M059J (cell line): ENCODE measurements at regions not wholly inside any gene's neighbourhood (a gene's known extent, or its start where the extent isn't known, plus 50 kb on each side); places are given as distances from the start of the nearest gene placed in this dataset.

Source experiments
- DNase-seq: peaks from one replicate; pipeline ENCODE4 v3.0.0-alpha.2; 2012; ENCODE audit warnings: low read depth

- no peak for DNase-seq
Observed at GRCh38 chr2:7887441-7887840, 794.4 kb upstream of the ID2 start.

- no peak for DNase-seq
Observed at GRCh38 chr2:7888876-7889275, 793.0 kb upstream of the ID2 start.

DNA sequence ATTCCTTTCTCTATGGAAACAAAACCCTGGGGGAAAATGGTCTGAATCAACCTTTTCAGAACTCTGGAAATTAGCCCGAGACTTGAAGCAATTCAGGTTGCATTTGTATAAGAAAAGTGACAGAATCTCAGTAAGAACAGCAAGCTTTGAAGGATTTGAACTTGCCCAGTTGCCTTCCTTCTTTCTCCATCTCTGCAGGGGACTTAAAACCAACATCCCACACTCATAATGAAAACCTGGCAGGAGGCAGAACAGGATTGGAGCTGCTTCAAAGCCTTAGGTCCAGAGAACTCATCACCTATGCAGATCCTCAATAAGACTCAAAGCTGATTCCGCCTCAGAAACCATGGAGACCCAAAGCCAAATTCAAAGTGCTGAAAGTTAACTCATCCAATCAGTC, 790.5 kb upstream of the ID2 start:
- no peak for DNase-seq

- no peak for DNase-seq
Observed at GRCh38 chr2:7895289-7895688, 786.6 kb upstream of the ID2 start.

DNA sequence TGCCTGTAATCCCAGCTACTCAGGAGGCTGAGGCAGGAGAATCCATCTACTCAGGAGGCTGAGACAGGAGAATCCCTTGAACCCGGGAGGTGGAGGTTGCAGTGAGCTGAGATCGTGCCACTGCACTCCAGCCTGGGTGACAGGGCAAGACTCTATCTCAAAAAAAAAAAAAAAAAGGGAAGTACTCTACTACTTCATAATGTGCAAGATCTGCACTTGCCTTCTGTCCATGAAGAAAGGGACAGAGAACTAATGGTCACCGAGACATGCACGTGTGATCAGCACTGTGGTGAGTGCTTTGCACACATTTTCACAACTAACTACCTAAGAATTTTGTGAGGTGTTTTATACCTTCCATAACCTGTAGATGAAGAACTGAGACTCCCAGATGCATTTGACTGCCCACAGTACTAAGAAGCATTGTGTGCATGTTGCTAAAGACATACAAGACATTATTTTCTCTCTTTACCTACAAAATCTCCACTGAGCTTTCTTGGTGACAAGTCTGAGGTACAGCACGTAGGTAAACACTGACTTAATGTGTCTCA, 784.8 kb upstream of the ID2 start:
- no peak for DNase-seq

DNA sequence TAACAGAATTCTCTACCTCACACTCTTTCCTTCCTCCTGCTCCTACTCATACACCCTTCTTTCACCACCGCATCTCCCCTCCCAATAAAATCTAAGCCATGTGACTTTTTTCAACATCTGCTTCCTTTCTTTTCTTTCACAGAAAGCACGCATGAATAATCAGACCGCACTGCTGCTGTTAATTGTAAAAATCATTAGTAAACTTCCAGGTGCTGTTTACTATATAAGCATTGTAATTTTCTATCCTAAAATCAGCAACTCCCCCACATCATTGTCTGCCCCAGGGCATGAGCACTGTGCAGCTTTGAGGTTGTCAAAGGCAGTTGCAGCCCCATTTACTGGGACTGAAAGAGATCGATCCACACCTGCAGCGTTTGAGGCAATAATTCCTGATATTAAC, 782.6 kb upstream of the ID2 start:
- no peak for DNase-seq

GRCh38 chr2:7899923-7900322, 781.9 kb upstream of the ID2 start:
- no peak for DNase-seq

- no peak for DNase-seq
Observed at GRCh38 chr2:7900593-7900992, 781.3 kb upstream of the ID2 start.

DNA sequence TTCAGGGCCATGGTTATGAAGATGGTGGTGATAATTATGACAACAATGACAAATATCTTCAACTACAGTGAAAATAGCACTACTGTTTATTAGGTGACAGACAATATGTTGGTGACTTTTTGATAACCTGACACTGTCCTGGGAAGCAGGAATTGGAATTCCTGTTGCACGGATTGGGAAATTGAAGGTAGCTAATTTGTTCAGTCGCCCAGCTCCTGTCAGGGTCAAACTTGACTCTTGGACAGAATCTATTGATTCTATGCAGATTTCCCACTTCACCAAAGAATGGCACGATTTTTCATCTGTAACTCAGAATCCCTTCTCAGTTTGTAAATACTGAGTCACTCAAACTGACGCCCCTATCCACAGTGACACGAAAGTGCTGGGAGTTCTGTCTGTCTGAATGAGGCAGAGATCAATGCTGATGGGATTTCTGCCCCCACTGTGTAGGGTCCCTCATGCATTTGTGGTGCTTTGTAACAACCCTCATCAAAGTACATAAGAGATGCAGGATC, 779.5 kb upstream of the ID2 start:
- no peak for DNase-seq

GRCh38 chr2:7904319-7904718, 777.5 kb upstream of the ID2 start:
- DNase-seq = no peak

DNA sequence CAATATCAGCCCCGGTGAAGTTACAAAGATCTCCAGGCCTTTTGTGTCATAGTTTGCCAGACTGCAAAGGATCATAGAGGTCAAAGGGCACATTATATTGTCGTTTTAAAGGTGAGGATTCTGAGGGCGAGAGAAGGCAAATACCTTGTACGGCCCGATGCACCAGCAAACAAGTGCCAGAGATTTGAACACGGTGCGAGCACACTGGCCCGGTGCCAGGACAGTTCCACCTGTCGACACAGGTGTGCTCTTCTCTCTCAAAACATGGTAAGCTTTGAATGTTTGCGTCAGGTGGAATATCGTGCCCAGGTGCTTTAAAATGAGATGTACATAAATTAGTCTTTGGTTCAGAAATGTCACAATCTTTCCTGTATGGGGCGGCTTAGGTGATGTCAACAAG, 776.1 kb upstream of the ID2 start:
- DNase-seq = no peak

GRCh38 chr2:7906431-7906830, 775.4 kb upstream of the ID2 start:
- no peak for DNase-seq

DNA sequence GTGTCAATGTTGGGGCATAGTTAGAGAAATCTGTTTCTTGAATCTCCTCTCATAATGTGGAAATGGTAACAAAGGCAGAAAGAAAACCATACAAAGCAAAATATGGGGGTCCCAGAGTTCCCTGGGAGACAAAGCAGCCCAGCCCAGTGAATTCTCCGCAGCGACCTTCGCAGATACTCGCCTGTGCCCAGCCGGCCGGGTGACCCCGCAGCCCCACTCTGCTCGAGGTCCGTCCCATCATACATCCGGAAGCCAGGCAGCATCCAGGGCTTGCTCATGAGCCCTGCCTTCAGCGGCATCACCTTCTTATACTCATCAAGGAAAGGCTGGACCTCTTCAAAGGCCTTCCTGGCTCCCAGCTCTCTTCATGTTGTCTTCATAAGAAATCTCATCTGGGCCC, 774.8 kb upstream of the ID2 start:
- no peak for DNase-seq

GRCh38 chr2:7910752-7911151, 771.1 kb upstream of the ID2 start:
- no peak for DNase-seq

DNA sequence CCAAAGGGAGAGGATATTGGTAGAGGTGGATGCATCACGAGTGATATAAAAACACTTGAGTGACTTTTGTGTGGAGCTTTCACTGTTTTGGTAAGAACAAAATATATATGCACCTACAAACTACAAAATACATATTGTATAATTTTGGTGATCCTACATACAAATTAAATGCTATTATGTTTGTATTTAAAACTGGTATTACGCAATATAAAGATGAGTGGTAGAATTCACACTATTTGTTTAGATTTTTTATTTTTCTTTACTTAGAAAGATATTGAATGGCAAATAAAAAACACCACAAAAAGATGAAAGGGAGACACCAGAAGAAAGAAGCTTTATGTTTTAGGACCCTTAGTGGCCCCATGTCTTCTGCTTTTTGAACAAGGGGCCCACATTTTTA, 770.7 kb upstream of the ID2 start:
- DNase-seq = no peak

- DNase-seq = no peak
Observed at GRCh38 chr2:7913974-7914373, 767.9 kb upstream of the ID2 start.

GRCh38 chr2:7915302-7916091, 766.4 kb upstream of the ID2 start:
- DNase-seq = peak; percentile 1

DNA sequence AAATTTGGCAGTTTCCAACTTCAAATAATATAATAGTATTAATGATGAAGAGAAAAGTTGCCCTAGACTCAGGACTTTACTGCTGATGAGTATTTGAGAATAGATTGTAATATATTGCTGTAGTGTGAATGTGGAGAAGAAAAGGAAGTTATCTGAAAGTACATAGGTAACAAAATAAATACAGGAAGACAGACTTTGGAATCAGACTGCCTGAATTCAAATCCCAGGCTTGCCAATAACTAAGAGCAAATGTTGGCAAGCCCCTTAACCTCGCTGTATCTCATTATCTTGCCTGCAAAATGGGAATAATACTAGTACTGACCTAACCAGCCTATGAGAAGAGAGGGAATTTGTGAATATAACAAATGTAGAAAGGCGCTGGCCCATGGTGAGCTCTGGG, 765.2 kb upstream of the ID2 start:
- no peak for DNase-seq

DNA sequence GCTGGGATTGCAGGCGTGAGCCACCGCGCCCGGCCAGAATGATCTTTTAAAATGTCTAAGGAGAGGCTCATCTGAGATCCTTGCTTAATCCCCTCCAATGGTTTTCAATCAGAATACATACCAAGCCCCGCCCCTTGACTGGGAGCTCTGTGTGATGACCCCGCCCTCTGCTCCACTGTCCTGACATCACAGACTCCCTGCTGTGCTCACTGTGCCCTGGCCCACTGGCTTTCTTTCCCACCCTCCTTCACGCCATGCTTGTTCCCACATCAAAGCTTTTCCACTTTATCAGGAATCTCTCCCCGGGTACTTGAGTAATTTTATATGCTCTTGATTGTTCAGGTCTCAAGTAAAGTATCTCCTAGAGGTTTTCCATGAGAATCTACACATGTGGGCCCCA, 762.3 kb upstream of the ID2 start:
- DNase-seq = no peak

DNA sequence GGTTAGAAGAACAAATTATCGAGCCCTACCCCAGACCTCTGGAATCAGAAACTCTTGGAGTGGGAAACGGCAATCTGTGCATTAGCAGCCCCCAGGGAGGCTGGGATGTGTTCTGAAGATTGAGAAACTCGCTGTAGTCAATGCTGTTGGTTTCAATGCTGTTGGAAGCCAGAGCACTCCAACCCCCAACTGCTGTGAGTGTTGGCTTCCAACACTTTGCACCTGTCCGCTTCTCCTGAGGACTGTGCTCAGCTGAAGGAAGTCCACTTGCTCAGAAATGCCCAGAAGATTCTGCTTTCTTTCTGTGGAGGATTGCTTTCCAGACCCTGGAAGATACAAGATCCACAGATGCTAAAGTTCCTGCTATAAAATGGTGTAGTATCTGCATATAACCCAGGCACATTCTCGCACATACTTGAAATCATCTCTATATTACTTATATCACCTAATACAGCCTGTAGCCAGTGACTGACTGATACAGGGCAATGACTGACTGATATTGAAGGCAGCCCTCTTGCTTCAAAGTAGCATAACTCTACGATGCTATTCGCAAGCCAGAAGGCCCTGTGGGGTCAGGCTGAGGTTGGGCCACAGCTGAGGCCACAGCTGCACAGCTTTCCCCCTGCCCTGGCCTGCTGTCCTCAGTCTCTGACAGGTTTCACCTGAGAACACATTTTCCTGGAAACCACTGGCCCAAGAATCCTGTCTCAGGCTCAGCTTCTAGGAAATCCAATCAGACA, 757.7 kb upstream of the ID2 start:
- DNase-seq = no peak

GRCh38 chr2:7925506-7925905, 756.4 kb upstream of the ID2 start:
- no peak for DNase-seq

- no peak for DNase-seq
Observed at GRCh38 chr2:7927691-7928090, 754.2 kb upstream of the ID2 start.

- no peak for DNase-seq
Observed at GRCh38 chr2:7929281-7929680, 752.6 kb upstream of the ID2 start.
